ENCODE measurements at regions not wholly inside any gene's neighbourhood (a gene's known extent, or its start where the extent isn't known, plus 50 kb on each side); places are given as distances from the start of the nearest gene placed in this dataset.

DNA sequence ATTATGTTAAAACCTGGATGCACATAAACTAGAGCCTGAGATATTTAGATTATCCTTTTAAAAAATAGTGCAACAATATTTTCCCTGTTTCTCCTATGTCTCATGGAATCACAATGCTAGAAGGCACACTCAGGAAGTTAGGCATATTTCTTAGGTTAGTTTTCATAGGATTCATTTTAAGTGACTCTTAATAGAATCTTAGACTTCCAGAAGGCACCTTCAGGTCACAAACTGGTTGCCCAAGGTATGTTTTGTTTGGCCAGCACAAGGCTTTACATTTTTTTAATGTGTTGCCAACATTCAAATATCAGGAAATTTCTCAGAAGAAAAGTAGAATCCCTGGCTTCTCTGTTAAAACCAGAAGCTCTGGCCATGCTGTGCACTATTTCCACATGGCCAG lies 129.3 kb downstream of the LNPK start:
- H3K36me3 ChIP-seq: no peaks in the 10 kb centered on the region
- TF ChIP-seq POLR2AphosphoS5 (IDR thresholded peaks at IDR 0.05): no peak
- no peak for TF ChIP-seq CTCF (IDR thresholded peaks at IDR 0.05)
- no peak for TF ChIP-seq POLR2A (IDR thresholded peaks at IDR 0.05)
- no peak for TF ChIP-seq EP300 (IDR thresholded peaks at IDR 0.05)
- no peaks in the 10 kb centered on the region for H3K27me3 ChIP-seq
- no peak overlapping the region for H3K4me3 ChIP-seq
- H3K4me1 ChIP-seq: no peaks in the 10 kb centered on the region
- DNase-seq: no peak
- H3K27ac ChIP-seq: no peak overlapping the region
- intact Hi-C loops (cut with DNase I; ENCODE audit: low total_unique reads): no loop called here
- H3K9me3 ChIP-seq: no peaks in the 10 kb centered on the region

DNA sequence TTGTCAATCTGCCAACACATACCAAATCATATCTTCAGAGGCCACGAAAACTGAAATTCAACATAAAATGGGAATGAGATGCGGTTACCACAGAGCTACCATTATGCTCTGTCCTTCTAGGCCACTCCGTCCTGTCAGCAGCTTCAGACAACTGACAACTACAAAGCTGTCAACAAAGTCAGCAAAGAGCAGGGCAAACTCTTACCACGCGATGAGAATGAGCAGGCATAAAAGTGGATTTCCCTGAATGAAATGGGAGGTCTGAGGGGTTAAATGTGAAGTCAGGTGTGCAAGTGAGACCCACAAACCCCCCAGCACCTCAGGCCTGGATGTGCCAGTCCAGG lies 130.1 kb downstream of the LNPK start:
- Histone ChIP-seq H3K27ac (no peak overlapping the region), H3K4me3 (no peak overlapping the region), H3K27me3 (no peaks in the 10 kb centered on the region), H3K36me3 (no peaks in the 10 kb centered on the region), H3K4me1 (no peaks in the 10 kb centered on the region), H3K9me3 (no peaks in the 10 kb centered on the region)
- TF ChIP-seq POLR2AphosphoS5 (IDR thresholded peaks at IDR 0.05) (no peak), EP300 (IDR thresholded peaks at IDR 0.05) (no peak), CTCF (IDR thresholded peaks at IDR 0.05) (no peak), POLR2A (IDR thresholded peaks at IDR 0.05) (no peak)
- intact Hi-C loops (cut with DNase I; ENCODE audit: low total_unique reads): no loop called here
- DNase-seq: no peak
- 73 to 82% (median 81%) methylated on average over 5 of the region's 5 CpGs for WGBS, 5 donors

GRCh38 chr2:175871331-175872004 lies 130.6 kb downstream of the LNPK start:
- DNase-seq: no peak
- no peaks in the 10 kb centered on the region for H3K36me3 ChIP-seq
- no peaks in the 10 kb centered on the region for H3K9me3 ChIP-seq
- TF ChIP-seq CTCF (IDR thresholded peaks at IDR 0.05) (no peak), POLR2A (IDR thresholded peaks at IDR 0.05) (no peak), POLR2AphosphoS5 (IDR thresholded peaks at IDR 0.05) (no peak), EP300 (IDR thresholded peaks at IDR 0.05) (no peak)
- no peak overlapping the region for H3K4me3 ChIP-seq
- intact Hi-C loops (cut with DNase I; ENCODE audit: low total_unique reads): no loop called here
- H3K4me1 ChIP-seq: no peaks in the 10 kb centered on the region
- 76 to 84% (median 81%) methylated on average over 3 of the region's 3 CpGs for WGBS, 5 donors
- no peak overlapping the region for H3K27ac ChIP-seq
- no peaks in the 10 kb centered on the region for H3K27me3 ChIP-seq

- H3K27me3 ChIP-seq: peaks cover 0 to 15% (median 0%) of the 10 kb centered on the region in 3 donors
- intact Hi-C loops (cut with DNase I; ENCODE audit: low total_unique reads): no loop called here
- no peak for DNase-seq
- TF ChIP-seq EP300 (IDR thresholded peaks at IDR 0.05) (no peak), CTCF (IDR thresholded peaks at IDR 0.05) (no peak), POLR2AphosphoS5 (IDR thresholded peaks at IDR 0.05) (no peak), POLR2A (IDR thresholded peaks at IDR 0.05) (no peak)
- H3K4me1 ChIP-seq: no peaks in the 10 kb centered on the region
- 65 to 95% (median 77%) methylated on average over 4 of the region's 4 CpGs for WGBS, 5 donors
- no peaks in the 10 kb centered on the region for H3K36me3 ChIP-seq
- H3K9me3 ChIP-seq: no peaks in the 10 kb centered on the region
- no peak overlapping the region for H3K4me3 ChIP-seq
- H3K27ac ChIP-seq: no peak overlapping the region
Measured at GRCh38 chr2:175865716-175866115, 136.4 kb downstream of the LNPK start.
